Breast epithelium (tissue), 4 donors: ENCODE measurements at regions not wholly inside any gene's neighbourhood (a gene's known extent, or its start where the extent isn't known, plus 50 kb on each side); places are given as distances from the start of the nearest gene placed in this dataset.

Experiments used
- DNase-seq, 2 donors: peaks; one replicate each; pipeline ENCODE4 v3.0.0-alpha.2; 2019; ENCODE audit warnings: low spot score in 2 of 2
- H3K27ac ChIP-seq, 2 donors: fragments of 200-600 bp; sonication (generic) in 1 of 2; one replicate each; pipeline ENCODE4 v1.5.1; 2016 to 2019; ENCODE audit warnings: mild to moderate bottlenecking in 1 of 2
- H3K27me3 ChIP-seq, 2 donors: fragments of 200-600 bp; sonication (generic) in 1 of 2; one replicate each; pipeline versions ENCODE4 v1.5.1 to v1.6.0; 2017 to 2019; ENCODE audit warnings: control low read depth in 1 of 2, mild to moderate bottlenecking in 1 of 2
- H3K36me3 ChIP-seq: fragments of 200-600 bp; one replicate; pipeline ENCODE4 v1.5.1; 2019
- H3K4me1 ChIP-seq, 2 donors: fragments of 200-600 bp; sonication (generic); one replicate each; pipeline ENCODE4 v1.5.1; 2016 to 2019; ENCODE audit warnings: control low read depth in 1 of 2
- H3K4me3 ChIP-seq, 3 donors: fragments of 200-600 bp; sonication (generic); 1 replicate in 2 of 3; 2 replicates in 1 of 3; pipeline ENCODE4 v1.5.1; 2016 to 2019; ENCODE audit warnings: mild to moderate bottlenecking in 3 of 3, moderate library complexity in 2 of 3
- H3K9me3 ChIP-seq, 2 donors: fragments of 200-600 bp; sonication (generic) in 1 of 2; one replicate each; pipeline ENCODE4 v1.5.1; 2016 to 2019; ENCODE audit warnings: control low read depth in 1 of 2
- CTCF ChIP-seq, 3 donors: fragments of 450-650 bp; IDR thresholded peaks; one replicate each; pipeline ENCODE4 v1.5.1; 2016 to 2017; ENCODE audit warnings: antibody characterized with exemption in 3 of 3, mild to moderate bottlenecking in 3 of 3, moderate library complexity in 3 of 3
- POLR2A ChIP-seq: fragments of 450-650 bp; IDR thresholded peaks from one replicate; pipeline ENCODE4 v1.6.1; 2016; ENCODE audit warnings: antibody characterized with exemption, mild to moderate bottlenecking, moderate library complexity
- POLR2AphosphoS5 ChIP-seq, 3 donors: sonication (generic); formaldehyde crosslinking; IDR thresholded peaks; one replicate each; pipeline ENCODE4 v1.6.1; 2017; ENCODE audit warnings: antibody characterized with exemption in 3 of 3
- intact Hi-C: fragments of 100-400 bp; cut with DNase I; formaldehyde crosslinking; loops from one replicate; pipeline ENCODE4 v1.15.1; 2023; ENCODE audit warnings: low total_unique reads

DNA sequence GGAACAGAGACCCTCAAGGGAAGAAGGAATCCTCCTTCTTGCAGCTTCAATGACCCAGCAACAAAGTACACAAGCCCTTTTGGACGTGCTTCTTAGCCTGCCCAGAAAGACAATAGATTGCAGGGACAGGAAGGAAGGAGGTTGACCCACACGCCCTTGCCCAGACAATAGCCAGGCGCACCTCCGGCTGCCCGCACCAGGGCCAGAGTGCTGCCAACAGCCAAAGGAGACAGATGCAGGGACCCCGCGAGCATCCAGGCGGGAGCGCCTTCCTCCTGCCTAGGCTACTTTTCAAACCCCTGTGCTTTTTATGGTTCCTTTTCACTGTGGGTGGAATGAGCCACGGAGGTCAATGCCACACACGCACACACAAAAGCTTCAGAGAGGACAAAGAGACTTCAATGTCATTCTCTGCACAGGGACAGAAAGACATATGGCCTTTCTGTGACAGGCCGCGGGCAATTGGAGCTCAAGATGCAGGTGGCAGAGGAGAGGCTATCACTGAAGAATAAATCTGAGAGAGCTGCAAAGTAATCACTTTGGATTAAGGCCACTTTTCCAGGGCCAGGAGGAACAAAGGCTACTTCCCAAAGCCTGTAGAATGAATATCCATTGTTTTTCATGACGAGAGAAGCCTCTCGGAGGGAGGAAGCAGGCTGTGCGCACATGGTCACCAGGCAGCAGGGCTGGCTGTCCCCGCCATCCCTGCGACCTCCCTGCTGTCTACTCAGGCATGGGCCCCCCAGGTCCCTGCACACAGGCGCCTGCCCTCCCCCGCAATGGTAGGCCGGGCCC, 300.6 kb downstream of the EIPR1 start:
- intact Hi-C loops: no loop called here
- TF ChIP-seq POLR2A: no peak
- TF ChIP-seq CTCF (IDR thresholded peaks at IDR 0.05): no peak
- Histone ChIP-seq H3K27me3 (no peaks in the 10 kb centered on the region), H3K36me3 (no peaks in the 10 kb centered on the region), H3K27ac (no peak overlapping the region), H3K9me3 (no peaks in the 10 kb centered on the region), H3K4me1 (no peaks in the 10 kb centered on the region), H3K4me3 (no peak overlapping the region)
- DNase-seq: no peak

GRCh38 chr2:3075991-3076340, 301.7 kb downstream of the EIPR1 start:
- no peak for TF ChIP-seq POLR2A
- no peak for TF ChIP-seq POLR2AphosphoS5 (IDR thresholded peaks at IDR 0.05)
- TF ChIP-seq CTCF (IDR thresholded peaks at IDR 0.05): no peak
- Histone ChIP-seq H3K27ac (no peak overlapping the region), H3K27me3 (peaks cover 0 to 9% of the 10 kb centered on the region in 2 donors), H3K9me3 (no peaks in the 10 kb centered on the region), H3K4me3 (no peak overlapping the region), H3K4me1 (no peaks in the 10 kb centered on the region), H3K36me3 (no peaks in the 10 kb centered on the region)
- DNase-seq: no peak
- intact Hi-C loops: no loop called here

GRCh38 chr2:3075316-3075990, 302.2 kb downstream of the EIPR1 start:
- no peak for TF ChIP-seq POLR2A
- no peak for TF ChIP-seq CTCF (IDR thresholded peaks at IDR 0.05)
- no peak for TF ChIP-seq POLR2AphosphoS5 (IDR thresholded peaks at IDR 0.05)
- H3K9me3 ChIP-seq: no peaks in the 10 kb centered on the region
- no peaks in the 10 kb centered on the region for H3K4me1 ChIP-seq
- no peak for DNase-seq
- H3K27ac ChIP-seq: no peak overlapping the region
- peaks cover 0 to 11% of the 10 kb centered on the region in 2 donors for H3K27me3 ChIP-seq
- intact Hi-C loops: no loop called here
- no peaks in the 10 kb centered on the region for H3K36me3 ChIP-seq
- H3K4me3 ChIP-seq: no peak overlapping the region

GRCh38 chr2:3073704-3074103, 303.9 kb downstream of the EIPR1 start:
- Histone ChIP-seq H3K4me1 (no peaks in the 10 kb centered on the region), H3K9me3 (no peaks in the 10 kb centered on the region), H3K27me3 (peaks cover 0 to 11% of the 10 kb centered on the region in 2 donors), H3K27ac (no peak overlapping the region), H3K36me3 (no peaks in the 10 kb centered on the region), H3K4me3 (no peak overlapping the region)
- no peak for DNase-seq
- intact Hi-C loops: no loop called here
- TF ChIP-seq POLR2A (no peak), CTCF (IDR thresholded peaks at IDR 0.05) (no peak), POLR2AphosphoS5 (IDR thresholded peaks at IDR 0.05) (no peak)

- TF ChIP-seq CTCF (IDR thresholded peaks at IDR 0.05) (no peak), POLR2AphosphoS5 (IDR thresholded peaks at IDR 0.05) (no peak), POLR2A (no peak)
- no peaks in the 10 kb centered on the region for H3K4me1 ChIP-seq
These were observed 304.5 kb downstream of the EIPR1 start for GRCh38 chr2:3073041-3073595.

More at GRCh38 chr2:3073041-3073595, 304.5 kb downstream of the EIPR1 start:
- DNase-seq: no peak
- H3K27me3 ChIP-seq: peaks cover 0 to 11% of the 10 kb centered on the region in 2 donors
- intact Hi-C loops: no loop called here
- H3K27ac ChIP-seq: no peak overlapping the region
- no peaks in the 10 kb centered on the region for H3K9me3 ChIP-seq
- H3K4me3 ChIP-seq: no peak overlapping the region
- H3K36me3 ChIP-seq: no peaks in the 10 kb centered on the region
